Ovary (tissue), 7 donors: ENCODE measurements at regions not wholly inside any gene's neighbourhood (a gene's known extent, or its start where the extent isn't known, plus 50 kb on each side); places are given as distances from the start of the nearest gene placed in this dataset.

Source experiments
- DNase-seq, 5 donors: peaks; one replicate each; pipeline ENCODE4 v3.0.0-alpha.2; 2019 to 2020
- H3K27ac ChIP-seq, 2 donors: fragments of 200-600 bp; one replicate each; pipeline versions ENCODE4 v1.5.1 to v1.8.0; 2019 to 2022
- H3K27me3 ChIP-seq: fragments of 200-600 bp; one replicate; pipeline ENCODE4 v1.8.0; 2022
- H3K36me3 ChIP-seq: fragments of 200-600 bp; sonication (generic); one replicate; pipeline ENCODE4 v1.5.1; 2019
- H3K4me1 ChIP-seq: one replicate; pipeline ENCODE4 v1.8.1; 2013; ENCODE audit warnings: mild to moderate bottlenecking, moderate library complexity; ENCODE audit not compliant: insufficient read depth
- H3K4me3 ChIP-seq: fragments of 200-600 bp; sonication (generic); one replicate; pipeline ENCODE4 v1.5.1; 2017
- H3K9me3 ChIP-seq, 2 donors: fragments of 200-600 bp in 1 of 2; sonication (generic) in 1 of 2; one replicate each; pipeline versions ENCODE4 v1.5.1 to v1.8.1; 2013 to 2019; ENCODE audit warnings: mild to moderate bottlenecking in 1 of 2, moderate library complexity in 1 of 2
- CTCF ChIP-seq, 3 donors: fragments of 450-650 bp in 2 of 3; fragments of 200-600 bp in 1 of 3; IDR thresholded peaks; one replicate each; pipeline versions ENCODE4 v1.5.1 to v1.8.0; 2016 to 2022; ENCODE audit warnings: antibody characterized with exemption in 3 of 3, mild to moderate bottlenecking in 1 of 3
- EP300 ChIP-seq: sonication (generic); formaldehyde crosslinking; IDR thresholded peaks from one replicate; pipeline ENCODE4 v1.6.1; 2017; ENCODE audit warnings: antibody characterized with exemption
- POLR2A ChIP-seq: fragments of 450-650 bp; IDR thresholded peaks from one replicate; pipeline ENCODE4 v1.6.1; 2017; ENCODE audit warnings: antibody characterized with exemption, mild to moderate bottlenecking, moderate library complexity
- WGBS, 3 donors: extraction: QIAGEN DNeasy Blood & Tissue Kit in 1 of 3; methylation state at CpG; one replicate each; pipeline versions ENCODE4 v1.1.5 to v1.1.7; 2013 to 2017; 5-methylcytosine and 5-hydroxymethylcytosine counted together
- intact Hi-C, 4 donors: fragments of 100-400 bp; cut with DNase I; formaldehyde crosslinking; loops; one replicate each; pipeline versions ENCODE4 v1.11.0 to v1.15.1; 2022 to 2023
- donor health status: DM: no; HTN: no; CAD: no; lungs with moderate emphysema.
- donor health status: DM: no; HTN: no; CAD: no.
- donor health status: Bipolar disorder and iron deficiency.
- donor health status: DM: no; HTN: no; CAD: no.
- donor health status: DM: yes; HTN: yes; CAD: no.

GRCh38 chr9:135033487-135033886, 54.0 kb upstream of the OLFM1 start:
- Histone ChIP-seq H3K27ac (no peak overlapping the region), H3K4me1 (peaks cover 5% of the 10 kb centered on the region), H3K4me3 (no peak overlapping the region), H3K36me3 (no peaks in the 10 kb centered on the region), H3K9me3 (no peaks in the 10 kb centered on the region), H3K27me3 (no peaks in the 10 kb centered on the region)
- intact Hi-C loops: no loop called here
- DNase-seq: no peak
- whole genome bisulfite sequencing, 3 donors: 71 to 78% (median 76%) methylated on average over 7 of the region's 7 CpGs
- no peak for TF ChIP-seq POLR2A
- TF ChIP-seq EP300: no peak
- no peak for TF ChIP-seq CTCF (IDR thresholded peaks at IDR 0.05)

GRCh38 chr9:135034106-135034505, 53.4 kb upstream of the OLFM1 start:
- Histone ChIP-seq H3K4me3 (no peak overlapping the region), H3K27ac (no peak overlapping the region), H3K9me3 (no peaks in the 10 kb centered on the region), H3K36me3 (no peaks in the 10 kb centered on the region), H3K4me1 (peaks cover 5% of the 10 kb centered on the region), H3K27me3 (no peaks in the 10 kb centered on the region)
- 89 to 90% (median 90%) methylated on average over 15 to 17 of the region's 17 CpGs for WGBS, 3 donors
- TF ChIP-seq POLR2A (no peak), EP300 (no peak), CTCF (IDR thresholded peaks at IDR 0.05) (no peak)
- DNase-seq: no peak
- intact Hi-C loops: no loop called here

- peak in 2 of 5 donors; percentile 4 to 11 for DNase-seq
- H3K27ac ChIP-seq: no peak overlapping the region
- H3K4me1 ChIP-seq: peaks cover 5% of the 10 kb centered on the region
- intact Hi-C loops: no loop called here
- 85 to 91% (median 89%) methylated on average over 14 of the region's 14 CpGs for WGBS, 3 donors
- no peaks in the 10 kb centered on the region for H3K27me3 ChIP-seq
- no peaks in the 10 kb centered on the region for H3K36me3 ChIP-seq
- H3K4me3 ChIP-seq: no peak overlapping the region
- H3K9me3 ChIP-seq: no peaks in the 10 kb centered on the region
- no peak for TF ChIP-seq EP300
Observed at GRCh38 chr9:135035781-135036760, 51.4 kb upstream of the OLFM1 start.

GRCh38 chr9:135036861-135037465, 50.5 kb upstream of the OLFM1 start:
- TF ChIP-seq POLR2A (no peak), CTCF (IDR thresholded peaks at IDR 0.05) (no peak), EP300 (no peak)
- H3K4me3 ChIP-seq: no peak overlapping the region
- WGBS, 3 donors: 61 to 68% (median 65%) methylated on average over 9 of the region's 9 CpGs
- DNase-seq: peak in 1 of 5 donors; percentile 18
- no peak overlapping the region for H3K27ac ChIP-seq
- no peaks in the 10 kb centered on the region for H3K36me3 ChIP-seq
- intact Hi-C loops: no loop called here
- H3K27me3 ChIP-seq: no peaks in the 10 kb centered on the region
- peaks cover 5% of the 10 kb centered on the region for H3K4me1 ChIP-seq
- no peaks in the 10 kb centered on the region for H3K9me3 ChIP-seq
